VCaP (cell line): ENCODE measurements at regions not wholly inside any gene's neighbourhood (a gene's known extent, or its start where the extent isn't known, plus 50 kb on each side); places are given as distances from the start of the nearest gene placed in this dataset.

Experiments used
- H3K27ac ChIP-seq: fragments of 450-650 bp; 2 replicates; pipeline ENCODE4 v1.5.1; 2017
- CTCF ChIP-seq: fragments of 450-650 bp; conservative IDR thresholded peaks from 2 replicates; pipeline ENCODE4 v1.5.1; 2017; ENCODE audit warnings: mild to moderate bottlenecking, moderate library complexity

- TF ChIP-seq CTCF, result no peak
- no peak overlapping the region for H3K27ac ChIP-seq
These were observed 761.2 kb downstream of the SEMA5A start for GRCh38 chr5:8784692-8785091.

GRCh38 chr5:8788246-8788645 lies 757.6 kb downstream of the SEMA5A start:
- H3K27ac ChIP-seq, result no peak overlapping the region
- no peak for TF ChIP-seq CTCF

GRCh38 chr5:8805653-8806052 lies 740.2 kb downstream of the SEMA5A start:
- no peak for TF ChIP-seq CTCF
- no peak overlapping the region for H3K27ac ChIP-seq

GRCh38 chr5:8807636-8808035 lies 738.2 kb downstream of the SEMA5A start:
- H3K27ac ChIP-seq, result no peak overlapping the region
- no peak for TF ChIP-seq CTCF

- no peak for TF ChIP-seq CTCF
- H3K27ac ChIP-seq, result no peak overlapping the region
These were observed 734.3 kb downstream of the SEMA5A start for GRCh38 chr5:8811581-8811980.

GRCh38 chr5:8813180-8813579 lies 732.7 kb downstream of the SEMA5A start:
- H3K27ac ChIP-seq, result no peak overlapping the region

GRCh38 chr5:8814105-8814504 lies 731.8 kb downstream of the SEMA5A start:
- TF ChIP-seq CTCF, result no peak
- H3K27ac ChIP-seq, result no peak overlapping the region

More at GRCh38 chr5:8813180-8813579, 732.7 kb downstream of the SEMA5A start:
- TF ChIP-seq CTCF, result no peak

- H3K27ac ChIP-seq, result no peak overlapping the region
- no peak for TF ChIP-seq CTCF
These were observed 721.5 kb downstream of the SEMA5A start for GRCh38 chr5:8824371-8824770.
